HUES6 (cell line): ENCODE measurements at regions not wholly inside any gene's neighbourhood (a gene's known extent, or its start where the extent isn't known, plus 50 kb on each side); places are given as distances from the start of the nearest gene placed in this dataset.
"Not testable (repeated sequence)": the region's sequence is repeated elsewhere in the genome, so short reads cannot be mapped to it uniquely, and the experiment has no call there.

Source experiments
- H3K27ac ChIP-seq: 2 replicates; pipeline ENCODE4 v1.7.0; 2013; ENCODE audit warnings: low read depth, mild to moderate bottlenecking, low read length, inconsistent platforms
- H3K27me3 ChIP-seq: 2 replicates; pipeline ENCODE4 v1.6.1; 2013; ENCODE audit warnings: low read length; ENCODE audit not compliant: control insufficient read depth, insufficient read depth
- H3K36me3 ChIP-seq: 2 replicates; pipeline ENCODE4 v1.6.1; 2013; ENCODE audit warnings: low read length; ENCODE audit not compliant: control insufficient read depth, insufficient read depth
- H3K4me1 ChIP-seq: 2 replicates; pipeline ENCODE4 v1.6.1; 2013; ENCODE audit warnings: low read length; ENCODE audit not compliant: control insufficient read depth, insufficient read depth
- H3K4me3 ChIP-seq: 2 replicates; pipeline ENCODE4 v1.5.1; 2013; ENCODE audit warnings: low read depth, low read length
- H3K9ac ChIP-seq: one replicate; pipeline ENCODE4 v1.6.1; 2013; ENCODE audit warnings: mild to moderate bottlenecking, low read length
- H3K9me3 ChIP-seq: 2 replicates; pipeline ENCODE4 v1.6.1; 2013; ENCODE audit warnings: low read depth, low read length; ENCODE audit not compliant: control insufficient read depth, insufficient read depth

- Histone ChIP-seq H3K27ac (no peak overlapping the region), H3K36me3 (no peaks in the 10 kb centered on the region), H3K9ac (no peak overlapping the region), H3K4me3 (no peak overlapping the region), H3K27me3 (no peaks in the 10 kb centered on the region), H3K4me1 (no peaks in the 10 kb centered on the region), H3K9me3 (no peaks in the 10 kb centered on the region)
These were observed 96.1 kb upstream of the TBX18 start for GRCh38 chr6:84860509-84860908.

- H3K27ac ChIP-seq: no peak overlapping the region
These were observed 90.5 kb upstream of the TBX18 start for GRCh38 chr6:84854811-84855400.

GRCh38 chr6:84853901-84854300 is 89.5 kb upstream of the TBX18 start:
- Histone ChIP-seq H3K27me3 (no peaks in the 10 kb centered on the region), H3K27ac (no peak overlapping the region), H3K4me1 (no peaks in the 10 kb centered on the region), H3K9me3 (no peaks in the 10 kb centered on the region), H3K4me3 (no peak overlapping the region), H3K36me3 (no peaks in the 10 kb centered on the region), H3K9ac (no peak overlapping the region)

More at GRCh38 chr6:84854811-84855400, 90.5 kb upstream of the TBX18 start:
- no peaks in the 10 kb centered on the region for H3K9me3 ChIP-seq
- no peak overlapping the region for H3K9ac ChIP-seq
- no peak overlapping the region for H3K4me3 ChIP-seq
- no peaks in the 10 kb centered on the region for H3K4me1 ChIP-seq
- H3K27me3 ChIP-seq: no peaks in the 10 kb centered on the region
- H3K36me3 ChIP-seq: no peaks in the 10 kb centered on the region

- Histone ChIP-seq H3K9ac (no peak overlapping the region), H3K27me3 (no peaks in the 10 kb centered on the region), H3K36me3 (no peaks in the 10 kb centered on the region), H3K27ac (no peak overlapping the region), H3K9me3 (no peaks in the 10 kb centered on the region), H3K4me1 (no peaks in the 10 kb centered on the region), H3K4me3 (no peak overlapping the region)
These were observed 84.6 kb upstream of the TBX18 start for GRCh38 chr6:84848960-84849359.

GRCh38 chr6:84847390-84848160 is 83.2 kb upstream of the TBX18 start:
- Histone ChIP-seq H3K9me3 (no peaks in the 10 kb centered on the region), H3K4me1 (no peaks in the 10 kb centered on the region), H3K27ac (no peak overlapping the region), H3K4me3 (no peak overlapping the region), H3K9ac (no peak overlapping the region), H3K27me3 (no peaks in the 10 kb centered on the region), H3K36me3 (no peaks in the 10 kb centered on the region)

GRCh38 chr6:84842525-84843166 is 78.2 kb upstream of the TBX18 start:
- no peaks in the 10 kb centered on the region for H3K36me3 ChIP-seq
- H3K9me3 ChIP-seq: no peaks in the 10 kb centered on the region
- no peak overlapping the region for H3K9ac ChIP-seq
- no peak overlapping the region for H3K27ac ChIP-seq
- no peaks in the 10 kb centered on the region for H3K27me3 ChIP-seq
- H3K4me1 ChIP-seq: no peaks in the 10 kb centered on the region
- no peak overlapping the region for H3K4me3 ChIP-seq

- H3K36me3 ChIP-seq, H3K9me3 ChIP-seq, H3K4me3 ChIP-seq, H3K27ac ChIP-seq, H3K27me3 ChIP-seq, H3K4me1 ChIP-seq, H3K9ac ChIP-seq: not testable (repeated sequence)
These were observed 72.9 kb upstream of the TBX18 start for GRCh38 chr6:84837068-84837866.

GRCh38 chr6:84836366-84836765 is 72.0 kb upstream of the TBX18 start:
- no peak overlapping the region for H3K4me3 ChIP-seq
- H3K4me1 ChIP-seq: no peaks in the 10 kb centered on the region
- H3K27ac ChIP-seq: no peak overlapping the region
- H3K27me3 ChIP-seq: no peaks in the 10 kb centered on the region
- peaks cover 9% of the 10 kb centered on the region; the same call in 1 of the 2 replicates for H3K9me3 ChIP-seq
- no peaks in the 10 kb centered on the region for H3K36me3 ChIP-seq
- H3K9ac ChIP-seq: no peak overlapping the region

GRCh38 chr6:84835340-84835739 is 70.9 kb upstream of the TBX18 start:
- no peaks in the 10 kb centered on the region for H3K27me3 ChIP-seq
- H3K9ac ChIP-seq: no peak overlapping the region
- no peaks in the 10 kb centered on the region for H3K36me3 ChIP-seq
- H3K27ac ChIP-seq: no peak overlapping the region
- H3K9me3 ChIP-seq: peaks cover 9% of the 10 kb centered on the region; the same call in 1 of the 2 replicates
- no peaks in the 10 kb centered on the region for H3K4me1 ChIP-seq
- no peak overlapping the region for H3K4me3 ChIP-seq

GRCh38 chr6:84831924-84832323 is 67.5 kb upstream of the TBX18 start:
- H3K27me3 ChIP-seq, H3K4me1 ChIP-seq, H3K9me3 ChIP-seq, H3K4me3 ChIP-seq, H3K36me3 ChIP-seq, H3K27ac ChIP-seq, H3K9ac ChIP-seq: not testable (repeated sequence)

- Histone ChIP-seq H3K9ac (no peak overlapping the region), H3K4me1 (no peaks in the 10 kb centered on the region), H3K9me3 (no peaks in the 10 kb centered on the region), H3K27ac (no peak overlapping the region), H3K4me3 (no peak overlapping the region), H3K27me3 (no peaks in the 10 kb centered on the region), H3K36me3 (no peaks in the 10 kb centered on the region)
These were observed 61.1 kb upstream of the TBX18 start for GRCh38 chr6:84825461-84825860.
